Uterus (tissue), 3 donors: ENCODE measurements at regions not wholly inside any gene's neighbourhood (a gene's known extent, or its start where the extent isn't known, plus 50 kb on each side); places are given as distances from the start of the nearest gene placed in this dataset.
A peak's percentile ranks its signal among the peaks of the same experiment; 100 is the strongest.

Experiments
- DNase-seq, 2 donors: peaks; one replicate each; pipeline ENCODE4 v3.0.0-alpha.2; 2019 to 2020
- H3K27ac ChIP-seq, 2 donors: fragments of 200-600 bp; sonication (generic); 1 replicate in 1 of 2; 2 replicates in 1 of 2; pipeline ENCODE4 v1.5.1; 2016 to 2018
- H3K27me3 ChIP-seq, 2 donors: fragments of 200-600 bp; sonication (generic); one replicate each; pipeline ENCODE4 v1.5.1; 2018 to 2019; ENCODE audit warnings: control low read depth in 1 of 2
- H3K36me3 ChIP-seq, 2 donors: fragments of 200-600 bp; sonication (generic); one replicate each; pipeline ENCODE4 v1.5.1; 2019; ENCODE audit warnings: control low read depth in 1 of 2
- H3K4me1 ChIP-seq, 2 donors: fragments of 200-600 bp; sonication (generic); one replicate each; pipeline ENCODE4 v1.5.1; 2018 to 2019; ENCODE audit warnings: control low read depth in 1 of 2
- H3K4me3 ChIP-seq, 2 donors: fragments of 200-600 bp; sonication (generic); 1 replicate in 1 of 2; 2 replicates in 1 of 2; pipeline ENCODE4 v1.5.1; 2018 to 2019; ENCODE audit warnings: mild to moderate bottlenecking in 1 of 2
- H3K9me3 ChIP-seq, 2 donors: fragments of 200-600 bp; sonication (generic); one replicate each; pipeline ENCODE4 v1.5.1; 2019; ENCODE audit warnings: control low read depth in 1 of 2
- CTCF ChIP-seq, 4 experiments: fragments of 200-600 bp in 2 of 4; fragments of 450-650 bp in 2 of 4; sonication (generic) in 2 of 4; IDR thresholded peaks; one replicate each; pipeline ENCODE4 v1.5.1; 2016 to 2019; ENCODE audit warnings: antibody characterized with exemption in 4 of 4, mild to moderate bottlenecking in 2 of 4, moderate library complexity in 1 of 4
- POLR2A ChIP-seq, 2 donors: fragments of 450-650 bp; IDR thresholded peaks; one replicate each; pipeline ENCODE4 v1.6.1; 2016; ENCODE audit warnings: antibody characterized with exemption in 2 of 2, mild to moderate bottlenecking in 1 of 2, moderate library complexity in 1 of 2
- intact Hi-C: fragments of 100-400 bp; cut with DNase I; formaldehyde crosslinking; loops from one replicate; pipeline ENCODE4 v1.15.1; 2023; ENCODE audit warnings: low total_unique reads
- donor health status: DM: yes; HTN: yes; CAD: no.

- H3K4me3 ChIP-seq, result no peak overlapping the region
- intact Hi-C loops, result no loop called here
- no peaks in the 10 kb centered on the region for H3K9me3 ChIP-seq
- H3K36me3 ChIP-seq, result no peaks in the 10 kb centered on the region
- H3K4me1 ChIP-seq, result no peaks in the 10 kb centered on the region
- H3K27me3 ChIP-seq, result no peaks in the 10 kb centered on the region
- no peak for TF ChIP-seq POLR2A (IDR thresholded peaks at IDR 0.05)
- no peak for TF ChIP-seq CTCF (IDR thresholded peaks at IDR 0.05)
- no peak overlapping the region for H3K27ac ChIP-seq
- DNase-seq, result peak in 1 of 2 donors; percentile 35
These were observed 55.2 kb downstream of the FOS start for GRCh38 chr14:75333606-75334548.

GRCh38 chr14:75334549-75335051 is 56.0 kb downstream of the FOS start:
- no peak for DNase-seq
- Histone ChIP-seq H3K9me3 (no peaks in the 10 kb centered on the region), H3K27ac (no peak overlapping the region), H3K27me3 (no peaks in the 10 kb centered on the region), H3K4me1 (no peaks in the 10 kb centered on the region), H3K4me3 (no peak overlapping the region), H3K36me3 (no peaks in the 10 kb centered on the region)
- intact Hi-C loops, result no loop called here
- no peak for TF ChIP-seq POLR2A (IDR thresholded peaks at IDR 0.05)
- no peak for TF ChIP-seq CTCF (IDR thresholded peaks at IDR 0.05)

- no peak for DNase-seq
- Histone ChIP-seq H3K4me1 (no peaks in the 10 kb centered on the region), H3K27ac (no peak overlapping the region), H3K4me3 (no peak overlapping the region), H3K27me3 (no peaks in the 10 kb centered on the region), H3K36me3 (no peaks in the 10 kb centered on the region), H3K9me3 (no peaks in the 10 kb centered on the region)
- intact Hi-C loops, result no loop called here
- no peak for TF ChIP-seq CTCF (IDR thresholded peaks at IDR 0.05)
- TF ChIP-seq POLR2A (IDR thresholded peaks at IDR 0.05), result no peak
These were observed 56.9 kb downstream of the FOS start for GRCh38 chr14:75335571-75335970.

GRCh38 chr14:75338398-75338797 is 59.8 kb downstream of the FOS start:
- DNase-seq, result no peak
- no peak for TF ChIP-seq CTCF (IDR thresholded peaks at IDR 0.05)
- TF ChIP-seq POLR2A (IDR thresholded peaks at IDR 0.05), result no peak
- Histone ChIP-seq H3K9me3 (no peaks in the 10 kb centered on the region), H3K36me3 (no peaks in the 10 kb centered on the region), H3K4me1 (no peaks in the 10 kb centered on the region), H3K4me3 (no peak overlapping the region), H3K27ac (no peak overlapping the region), H3K27me3 (no peaks in the 10 kb centered on the region)
- intact Hi-C loops, result no loop called here

- intact Hi-C loops, result no loop called here
- DNase-seq, result no peak
- H3K27me3 ChIP-seq, result no peaks in the 10 kb centered on the region
- H3K27ac ChIP-seq, result no peak overlapping the region
- no peak overlapping the region for H3K4me3 ChIP-seq
- TF ChIP-seq POLR2A (IDR thresholded peaks at IDR 0.05) (no peak), CTCF (IDR thresholded peaks at IDR 0.05) (no peak)
- no peaks in the 10 kb centered on the region for H3K36me3 ChIP-seq
- no peaks in the 10 kb centered on the region for H3K4me1 ChIP-seq
- H3K9me3 ChIP-seq, result no peaks in the 10 kb centered on the region
These were observed 60.4 kb downstream of the FOS start for GRCh38 chr14:75339059-75339458.
